ENCODE measurements at regions not wholly inside any gene's neighbourhood (a gene's known extent, or its start where the extent isn't known, plus 50 kb on each side); places are given as distances from the start of the nearest gene placed in this dataset.
A peak's percentile ranks its signal among the peaks of the same experiment; 100 is the strongest.

DNA sequence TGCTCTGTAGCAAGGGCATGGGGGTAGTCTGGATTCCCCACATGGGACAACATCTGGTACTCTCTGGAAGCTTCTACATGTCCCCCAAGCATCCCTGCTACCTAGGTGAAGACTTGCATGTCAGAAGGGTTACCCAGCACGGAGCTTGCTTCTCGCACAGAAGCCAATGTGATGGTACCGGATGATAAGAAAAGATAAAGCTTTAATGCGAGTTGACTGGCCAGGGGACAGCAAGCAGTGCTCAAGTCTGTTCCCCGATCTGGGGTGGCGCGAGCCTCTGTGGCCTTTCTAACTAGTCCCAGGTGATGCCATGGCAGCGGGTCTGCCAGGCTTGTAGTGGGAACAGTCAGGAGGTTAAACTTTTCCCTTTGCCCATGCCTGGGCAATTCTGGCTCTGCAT is 70.0 kb upstream of the TIAM2 start:
- TF ChIP-seq, protein P1, sequence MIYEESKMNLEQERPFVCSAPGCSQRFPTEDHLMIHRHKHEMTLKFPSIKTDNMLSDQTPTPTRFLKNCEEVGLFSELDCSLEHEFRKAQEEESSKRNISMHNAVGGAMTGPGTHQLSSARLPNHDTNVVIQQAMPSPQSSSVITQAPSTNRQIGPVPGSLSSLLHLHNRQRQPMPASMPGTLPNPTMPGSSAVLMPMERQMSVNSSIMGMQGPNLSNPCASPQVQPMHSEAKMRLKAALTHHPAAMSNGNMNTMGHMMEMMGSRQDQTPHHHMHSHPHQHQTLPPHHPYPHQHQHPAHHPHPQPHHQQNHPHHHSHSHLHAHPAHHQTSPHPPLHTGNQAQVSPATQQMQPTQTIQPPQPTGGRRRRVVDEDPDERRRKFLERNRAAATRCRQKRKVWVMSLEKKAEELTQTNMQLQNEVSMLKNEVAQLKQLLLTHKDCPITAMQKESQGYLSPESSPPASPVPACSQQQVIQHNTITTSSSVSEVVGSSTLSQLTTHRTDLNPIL (CRISPR knock-in tag; IDR thresholded peaks at IDR 0.05; ENCODE audit: low read depth), result no peak
- TF ChIP-seq ZNF565 (CRISPR knock-in tag; conservative IDR thresholded peaks at IDR 0.05; ENCODE audit: low read depth) (no peak), ISL1 (CRISPR knock-in tag; IDR thresholded peaks at IDR 0.05) (no peak), GLIS3 (CRISPR knock-in tag; IDR thresholded peaks at IDR 0.05) (no peak), ARNTL (CRISPR knock-in tag; IDR thresholded peaks at IDR 0.05; ENCODE audit: borderline replicate concordance, low read depth) (no peak), PPARA (CRISPR knock-in tag; IDR thresholded peaks at IDR 0.05; ENCODE audit: borderline replicate concordance) (no peak), OSR1 (CRISPR knock-in tag; IDR thresholded peaks at IDR 0.05) (no peak), ZFP3 (CRISPR knock-in tag; IDR thresholded peaks at IDR 0.05) (no peak), ZC3H10 (CRISPR knock-in tag; IDR thresholded peaks at IDR 0.05) (no peak), PATZ1 (CRISPR knock-in tag; IDR thresholded peaks at IDR 0.05; ENCODE audit: borderline replicate concordance) (no peak), RARB (CRISPR knock-in tag; IDR thresholded peaks at IDR 0.05) (no peak), TCF4 (CRISPR knock-in tag; IDR thresholded peaks at IDR 0.05; ENCODE audit: borderline replicate concordance) (no peak), ZNF70 (CRISPR knock-in tag; IDR thresholded peaks at IDR 0.05) (no peak), CSDC2 (CRISPR knock-in tag; IDR thresholded peaks at IDR 0.05) (no peak), POU6F1 (CRISPR knock-in tag; IDR thresholded peaks at IDR 0.05; ENCODE audit: borderline replicate concordance, low read depth) (no peak)
- TF ChIP-seq, protein P2, sequence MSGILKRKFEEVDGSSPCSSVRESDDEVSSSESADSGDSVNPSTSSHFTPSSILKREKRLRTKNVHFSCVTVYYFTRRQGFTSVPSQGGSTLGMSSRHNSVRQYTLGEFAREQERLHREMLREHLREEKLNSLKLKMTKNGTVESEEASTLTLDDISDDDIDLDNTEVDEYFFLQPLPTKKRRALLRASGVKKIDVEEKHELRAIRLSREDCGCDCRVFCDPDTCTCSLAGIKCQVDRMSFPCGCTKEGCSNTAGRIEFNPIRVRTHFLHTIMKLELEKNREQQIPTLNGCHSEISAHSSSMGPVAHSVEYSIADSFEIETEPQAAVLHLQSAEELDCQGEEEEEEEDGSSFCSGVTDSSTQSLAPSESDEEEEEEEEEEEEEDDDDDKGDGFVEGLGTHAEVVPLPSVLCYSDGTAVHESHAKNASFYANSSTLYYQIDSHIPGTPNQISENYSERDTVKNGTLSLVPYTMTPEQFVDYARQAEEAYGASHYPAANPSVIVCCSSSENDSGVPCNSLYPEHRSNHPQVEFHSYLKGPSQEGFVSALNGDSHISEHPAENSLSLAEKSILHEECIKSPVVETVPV (CRISPR knock-in tag; IDR thresholded peaks at IDR 0.05), result no peak
- no peak for ATAC-seq

DNA sequence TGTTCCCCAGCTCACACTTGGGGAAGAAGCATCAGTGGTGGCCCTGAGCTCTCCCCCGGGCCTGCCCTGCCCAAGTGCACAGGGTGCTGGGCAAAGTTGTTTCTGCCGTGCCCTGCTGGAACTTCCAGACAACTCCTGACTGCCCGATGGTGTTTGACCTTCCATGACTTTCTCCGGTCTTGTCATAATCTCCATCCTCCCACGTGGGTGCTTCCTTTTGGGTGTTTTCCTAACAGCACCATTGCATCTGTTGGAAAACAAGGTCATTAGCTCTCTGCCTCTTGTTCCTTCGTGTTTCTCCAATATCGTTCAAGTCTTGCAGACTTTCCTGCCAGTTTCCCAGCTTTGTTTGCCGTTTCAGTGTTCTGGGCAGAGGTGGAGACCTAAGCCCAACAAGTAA is 68.7 kb upstream of the TIAM2 start:
- no peak for ATAC-seq
- TF ChIP-seq, protein P3, sequence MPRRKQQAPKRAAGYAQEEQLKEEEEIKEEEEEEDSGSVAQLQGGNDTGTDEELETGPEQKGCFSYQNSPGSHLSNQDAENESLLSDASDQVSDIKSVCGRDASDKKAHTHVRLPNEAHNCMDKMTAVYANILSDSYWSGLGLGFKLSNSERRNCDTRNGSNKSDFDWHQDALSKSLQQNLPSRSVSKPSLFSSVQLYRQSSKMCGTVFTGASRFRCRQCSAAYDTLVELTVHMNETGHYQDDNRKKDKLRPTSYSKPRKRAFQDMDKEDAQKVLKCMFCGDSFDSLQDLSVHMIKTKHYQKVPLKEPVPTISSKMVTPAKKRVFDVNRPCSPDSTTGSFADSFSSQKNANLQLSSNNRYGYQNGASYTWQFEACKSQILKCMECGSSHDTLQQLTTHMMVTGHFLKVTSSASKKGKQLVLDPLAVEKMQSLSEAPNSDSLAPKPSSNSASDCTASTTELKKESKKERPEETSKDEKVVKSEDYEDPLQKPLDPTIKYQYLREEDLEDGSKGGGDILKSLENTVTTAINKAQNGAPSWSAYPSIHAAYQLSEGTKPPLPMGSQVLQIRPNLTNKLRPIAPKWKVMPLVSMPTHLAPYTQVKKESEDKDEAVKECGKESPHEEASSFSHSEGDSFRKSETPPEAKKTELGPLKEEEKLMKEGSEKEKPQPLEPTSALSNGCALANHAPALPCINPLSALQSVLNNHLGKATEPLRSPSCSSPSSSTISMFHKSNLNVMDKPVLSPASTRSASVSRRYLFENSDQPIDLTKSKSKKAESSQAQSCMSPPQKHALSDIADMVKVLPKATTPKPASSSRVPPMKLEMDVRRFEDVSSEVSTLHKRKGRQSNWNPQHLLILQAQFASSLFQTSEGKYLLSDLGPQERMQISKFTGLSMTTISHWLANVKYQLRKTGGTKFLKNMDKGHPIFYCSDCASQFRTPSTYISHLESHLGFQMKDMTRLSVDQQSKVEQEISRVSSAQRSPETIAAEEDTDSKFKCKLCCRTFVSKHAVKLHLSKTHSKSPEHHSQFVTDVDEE (CRISPR knock-in tag; IDR thresholded peaks at IDR 0.05), result no peak
- no peak for TF ChIP-seq ZNF565 (CRISPR knock-in tag; conservative IDR thresholded peaks at IDR 0.05; ENCODE audit: low read depth)
- TF ChIP-seq BACH2 (CRISPR knock-in tag; IDR thresholded peaks at IDR 0.05; ENCODE audit: borderline replicate concordance), result no peak

DNA sequence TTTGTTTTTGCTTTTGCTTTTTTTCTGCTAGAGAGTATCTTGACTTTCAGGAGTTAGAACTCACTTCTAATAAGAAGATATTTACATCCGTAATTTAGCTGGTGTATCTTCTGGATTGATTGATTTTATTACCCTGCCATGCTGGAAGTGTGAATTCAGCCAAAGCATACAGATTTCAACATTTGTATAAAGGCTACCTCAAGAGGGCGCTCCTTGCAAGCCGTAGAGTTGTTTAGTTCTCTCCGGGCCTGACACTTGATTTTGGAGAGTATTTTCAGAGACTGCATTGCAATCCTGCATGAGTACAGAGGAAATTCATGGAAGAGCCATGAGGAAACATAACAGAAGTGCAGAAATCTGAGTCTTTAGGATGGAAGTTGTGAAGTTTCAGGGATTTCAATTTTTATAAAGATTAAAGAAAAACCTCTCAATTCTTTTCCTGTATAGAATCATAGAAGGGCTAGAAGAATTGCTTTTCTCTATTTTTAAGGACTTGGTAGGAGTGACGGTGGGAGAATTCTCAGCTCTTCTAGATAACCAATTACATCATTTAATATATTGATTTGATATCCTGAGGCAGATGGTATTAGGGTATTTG is 66.7 kb upstream of the TIAM2 start:
- TF ChIP-seq TCF4 (CRISPR knock-in tag; IDR thresholded peaks at IDR 0.05; ENCODE audit: borderline replicate concordance), result no peak
- no peak for TF ChIP-seq ZNF565 (CRISPR knock-in tag; conservative IDR thresholded peaks at IDR 0.05; ENCODE audit: low read depth)
- ATAC-seq, result peak; percentile 35

DNA sequence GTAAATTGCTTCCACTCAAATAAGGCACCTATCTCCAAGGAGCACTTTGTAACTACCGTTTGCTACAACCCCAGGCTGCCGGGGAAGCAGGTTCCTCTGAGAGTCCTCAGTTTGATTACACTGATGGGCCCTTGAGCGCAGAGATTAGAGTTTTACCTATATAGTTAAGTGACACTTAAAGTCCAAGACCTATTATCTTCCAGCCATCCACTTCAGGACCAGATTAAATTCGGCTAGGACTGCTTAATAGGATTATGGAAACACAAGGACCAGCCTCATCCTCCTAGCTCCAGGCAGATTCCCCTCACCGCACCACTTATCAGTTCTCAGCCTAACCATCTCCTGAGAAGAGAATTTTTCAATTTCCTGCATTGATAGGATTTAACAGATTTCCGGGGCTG is 64.7 kb upstream of the TIAM2 start:
- ATAC-seq, result no peak
- no peak for TF ChIP-seq BACH2 (CRISPR knock-in tag; IDR thresholded peaks at IDR 0.05; ENCODE audit: borderline replicate concordance)
- TF ChIP-seq, protein P3 (CRISPR knock-in tag; IDR thresholded peaks at IDR 0.05), result no peak
- TF ChIP-seq PATZ1 (CRISPR knock-in tag; IDR thresholded peaks at IDR 0.05; ENCODE audit: borderline replicate concordance), result no peak
- TF ChIP-seq SNAI2 (CRISPR knock-in tag; IDR thresholded peaks at IDR 0.05), result no peak
- TF ChIP-seq ISL1 (CRISPR knock-in tag; IDR thresholded peaks at IDR 0.05), result no peak
- TF ChIP-seq, protein P2 (CRISPR knock-in tag; IDR thresholded peaks at IDR 0.05), result no peak
- TF ChIP-seq ZC3H10 (CRISPR knock-in tag; IDR thresholded peaks at IDR 0.05), result no peak
- no peak for TF ChIP-seq ARNTL (CRISPR knock-in tag; IDR thresholded peaks at IDR 0.05; ENCODE audit: borderline replicate concordance, low read depth)

Measured in SK-N-SH treated with all-trans-retinoic acid at 6 μM for 48 hours (cell line).